WERI-Rb-1 (cell line): ENCODE measurements at regions not wholly inside any gene's neighbourhood (a gene's known extent, or its start where the extent isn't known, plus 50 kb on each side); places are given as distances from the start of the nearest gene placed in this dataset.

Experiments used
- DNase-seq: peaks from one replicate; pipeline ENCODE4 v3.0.0-alpha.2; 2020
- H3K27ac ChIP-seq: fragments of 250-450 bp; sonication (Bioruptor Pico); 2 replicates; pipeline ENCODE4 v1.5.1; 2020; ENCODE audit warnings: mild to moderate bottlenecking, moderate library complexity
- H3K27me3 ChIP-seq: fragments of 250-450 bp; sonication (Bioruptor Pico); 2 replicates; pipeline ENCODE4 v1.5.1; 2021; ENCODE audit warnings: mild to moderate bottlenecking, low read depth, moderate library complexity; ENCODE audit not compliant: insufficient read depth, severe bottlenecking
- H3K36me3 ChIP-seq: fragments of 250-450 bp; sonication (Bioruptor Pico); 2 replicates; pipeline ENCODE4 v1.5.1; 2020; ENCODE audit warnings: mild to moderate bottlenecking, moderate library complexity
- H3K4me3 ChIP-seq: 2 replicates; pipeline ENCODE4 v1.5.1; 2011; ENCODE audit warnings: low read depth, mild to moderate bottlenecking, control low read depth, low read length
- H3K9me3 ChIP-seq: fragments of 250-450 bp; sonication (Bioruptor Pico); 2 replicates; pipeline ENCODE4 v1.5.1; 2021; ENCODE audit warnings: mild to moderate bottlenecking, moderate library complexity; ENCODE audit not compliant: severe bottlenecking
- TF ChIP-seq, protein P1 (sequence below): IDR thresholded peaks from 2 replicates; pipeline ENCODE4 v1.5.1; 2011; ENCODE audit warnings: low read depth, mild to moderate bottlenecking, control low read depth, inconsistent platforms, low read length

DNA sequence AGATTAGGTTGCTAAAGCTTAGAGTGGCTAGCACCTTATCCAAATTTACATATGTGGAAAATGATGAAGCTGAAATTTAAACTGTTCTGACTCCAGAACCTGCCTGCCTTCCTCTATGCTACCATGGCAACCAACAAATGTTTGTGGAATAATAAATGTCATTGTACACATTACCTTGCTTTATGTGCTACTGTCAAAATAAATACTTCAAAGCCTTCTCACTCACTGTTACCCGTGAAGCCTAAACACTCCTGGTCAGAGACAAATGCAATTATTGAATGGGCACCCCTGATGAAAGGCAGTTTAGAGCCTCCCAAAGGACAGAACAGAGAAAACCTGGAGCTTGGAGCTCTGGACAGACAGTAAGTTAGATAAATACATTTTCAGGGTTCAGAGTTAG, 158.6 kb downstream of the FAM114A2 start:
- Histone ChIP-seq H3K27ac (no peak overlapping the region), H3K9me3 (no peaks in the 10 kb centered on the region), H3K36me3 (no peaks in the 10 kb centered on the region), H3K27me3 (no peaks in the 10 kb centered on the region), H3K4me3 (no peak overlapping the region)
- no peak for DNase-seq
- TF ChIP-seq, protein P1, sequence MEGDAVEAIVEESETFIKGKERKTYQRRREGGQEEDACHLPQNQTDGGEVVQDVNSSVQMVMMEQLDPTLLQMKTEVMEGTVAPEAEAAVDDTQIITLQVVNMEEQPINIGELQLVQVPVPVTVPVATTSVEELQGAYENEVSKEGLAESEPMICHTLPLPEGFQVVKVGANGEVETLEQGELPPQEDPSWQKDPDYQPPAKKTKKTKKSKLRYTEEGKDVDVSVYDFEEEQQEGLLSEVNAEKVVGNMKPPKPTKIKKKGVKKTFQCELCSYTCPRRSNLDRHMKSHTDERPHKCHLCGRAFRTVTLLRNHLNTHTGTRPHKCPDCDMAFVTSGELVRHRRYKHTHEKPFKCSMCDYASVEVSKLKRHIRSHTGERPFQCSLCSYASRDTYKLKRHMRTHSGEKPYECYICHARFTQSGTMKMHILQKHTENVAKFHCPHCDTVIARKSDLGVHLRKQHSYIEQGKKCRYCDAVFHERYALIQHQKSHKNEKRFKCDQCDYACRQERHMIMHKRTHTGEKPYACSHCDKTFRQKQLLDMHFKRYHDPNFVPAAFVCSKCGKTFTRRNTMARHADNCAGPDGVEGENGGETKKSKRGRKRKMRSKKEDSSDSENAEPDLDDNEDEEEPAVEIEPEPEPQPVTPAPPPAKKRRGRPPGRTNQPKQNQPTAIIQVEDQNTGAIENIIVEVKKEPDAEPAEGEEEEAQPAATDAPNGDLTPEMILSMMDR: no peak

DNA sequence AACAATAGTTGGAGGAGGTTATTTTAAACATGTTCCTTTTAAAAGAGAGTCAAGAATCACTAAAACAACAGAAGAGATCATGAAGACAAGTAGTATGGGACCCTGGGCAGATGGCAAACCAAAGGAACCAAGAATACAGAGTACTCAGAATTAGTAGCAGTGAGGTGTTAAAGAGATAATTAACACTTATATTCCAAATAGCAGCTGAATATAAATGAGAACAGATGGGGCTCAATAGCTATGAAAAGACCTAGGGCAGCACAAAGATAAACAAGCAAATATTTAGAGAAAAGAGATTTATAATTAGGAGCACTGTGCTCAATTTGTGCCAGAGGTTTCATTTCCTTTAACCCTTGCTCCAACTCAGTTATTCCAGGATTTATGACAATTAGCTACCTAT, 159.1 kb downstream of the FAM114A2 start:
- Histone ChIP-seq H3K27me3 (no peaks in the 10 kb centered on the region), H3K27ac (no peak overlapping the region), H3K9me3 (no peaks in the 10 kb centered on the region), H3K4me3 (no peak overlapping the region), H3K36me3 (no peaks in the 10 kb centered on the region)
- TF ChIP-seq, protein P1: no peak
- no peak for DNase-seq

DNA sequence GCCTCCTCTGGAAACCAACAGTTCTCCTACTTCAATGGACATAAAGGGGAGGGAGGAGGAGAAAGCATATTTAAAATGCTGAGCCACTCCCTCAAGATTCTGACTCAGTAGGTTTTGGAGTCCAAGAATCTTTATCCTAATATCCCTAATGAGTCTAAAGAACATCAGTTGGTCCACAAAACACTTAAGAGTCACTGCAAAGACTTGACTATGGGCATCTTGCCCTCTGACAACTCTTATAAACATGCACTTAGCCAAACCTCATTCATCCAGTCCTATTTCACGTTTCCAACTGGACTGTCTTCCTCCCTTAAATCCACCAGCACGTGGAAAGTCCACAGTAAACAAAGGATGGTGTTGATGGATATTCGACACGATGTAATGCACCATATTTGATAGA, 172.5 kb downstream of the FAM114A2 start:
- Histone ChIP-seq H3K27ac (no peak overlapping the region), H3K27me3 (no peaks in the 10 kb centered on the region), H3K36me3 (no peaks in the 10 kb centered on the region), H3K4me3 (no peak overlapping the region), H3K9me3 (no peaks in the 10 kb centered on the region)
- DNase-seq: no peak
- TF ChIP-seq, protein P1: no peak

DNA sequence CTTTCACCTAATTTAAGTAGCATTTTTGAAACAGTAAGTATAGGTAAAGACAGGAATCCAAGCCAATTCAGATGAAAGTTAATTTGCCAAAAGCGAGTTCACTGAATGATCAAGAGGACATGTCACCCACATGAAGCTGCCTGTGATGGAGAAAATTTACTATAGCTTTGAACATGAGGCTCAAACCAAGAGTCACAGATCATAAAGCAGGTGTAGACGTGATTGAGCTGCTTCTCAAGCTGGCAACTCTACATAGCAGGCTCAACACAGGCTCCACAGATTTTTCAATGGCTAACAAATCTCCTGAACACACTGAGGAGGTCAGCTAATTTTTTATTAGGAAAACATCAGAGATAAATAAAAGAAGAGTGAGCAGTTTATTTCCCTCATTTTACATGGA, 173.7 kb downstream of the FAM114A2 start:
- no peaks in the 10 kb centered on the region for H3K9me3 ChIP-seq
- H3K36me3 ChIP-seq: no peaks in the 10 kb centered on the region
- DNase-seq: no peak
- TF ChIP-seq, protein P1: no peak
- no peaks in the 10 kb centered on the region for H3K27me3 ChIP-seq
- H3K4me3 ChIP-seq: no peak overlapping the region
- no peak overlapping the region for H3K27ac ChIP-seq

DNA sequence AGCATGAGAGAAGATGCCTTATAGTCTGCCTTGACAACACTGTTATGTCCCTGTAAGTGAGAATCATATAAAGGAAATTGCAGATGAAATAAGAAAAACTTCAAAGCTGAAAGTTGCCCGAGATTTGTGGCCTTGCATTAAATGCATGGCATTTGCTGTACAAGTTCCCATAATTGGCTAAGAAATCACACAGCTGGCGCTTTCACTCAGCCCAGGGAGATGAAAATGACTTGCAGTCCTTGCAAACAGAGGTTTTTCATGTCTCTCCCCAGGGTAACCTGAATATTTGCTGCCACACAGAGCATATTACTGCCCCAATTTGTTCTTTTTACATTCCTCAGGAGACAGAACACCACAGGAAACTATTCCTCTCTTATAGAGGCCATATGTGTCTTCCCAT, 174.8 kb downstream of the FAM114A2 start:
- no peak overlapping the region for H3K27ac ChIP-seq
- H3K36me3 ChIP-seq: no peaks in the 10 kb centered on the region
- TF ChIP-seq, protein P1: no peak
- DNase-seq: no peak
- H3K9me3 ChIP-seq: no peaks in the 10 kb centered on the region
- H3K4me3 ChIP-seq: no peak overlapping the region
- no peaks in the 10 kb centered on the region for H3K27me3 ChIP-seq
